Limb (tissue), 2 donors: ENCODE measurements at regions not wholly inside any gene's neighbourhood (a gene's known extent, or its start where the extent isn't known, plus 50 kb on each side); places are given as distances from the start of the nearest gene placed in this dataset.

ENCODE experiments used
- DNase-seq, 2 donors: peaks; one replicate each; pipeline ENCODE4 v3.0.0-alpha.2; 2016; ENCODE audit errors: extremely low spot score in 2 of 2

GRCh38 chr21:24025101-24025500 is 1582.2 kb downstream of the MRPL39 start:
- DNase-seq, result no peak

DNA sequence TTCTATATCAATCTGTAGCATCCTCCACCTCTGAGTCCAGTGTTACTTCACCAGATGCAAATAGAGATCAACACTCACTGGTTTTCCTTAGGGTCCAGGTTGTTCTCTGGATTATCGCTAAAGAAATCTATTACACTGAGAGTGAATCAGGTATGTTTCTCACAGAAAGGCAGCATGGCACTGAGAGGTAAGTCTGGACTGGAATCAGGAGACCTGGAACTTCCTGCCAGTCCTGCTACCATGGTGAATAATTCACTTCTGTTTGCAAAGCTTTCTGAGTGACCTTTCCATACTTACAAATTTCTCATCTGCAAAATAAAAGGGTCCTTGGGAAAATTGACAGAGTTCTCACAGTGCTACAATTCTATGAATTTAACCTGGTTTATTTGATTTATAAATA is 1583.3 kb downstream of the MRPL39 start:
- no peak for DNase-seq

DNA sequence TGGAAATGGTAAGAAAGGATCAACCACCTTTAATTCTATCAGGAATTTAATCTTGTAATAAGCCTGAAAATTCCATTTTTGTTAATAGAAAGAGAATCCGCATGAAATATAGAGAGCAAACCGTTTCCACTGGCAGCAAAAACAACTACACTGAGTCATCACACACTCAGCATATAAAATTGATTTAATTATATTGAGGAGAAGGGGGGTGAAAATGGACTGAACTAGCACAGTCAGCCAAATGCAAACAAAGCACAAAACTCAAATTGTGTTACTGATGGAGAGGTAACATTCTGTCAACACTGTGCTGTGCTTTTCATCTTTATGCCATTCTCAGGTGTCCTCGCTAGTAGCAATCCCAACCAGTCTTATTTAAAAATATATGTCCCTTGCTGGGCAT is 1583.9 kb downstream of the MRPL39 start:
- DNase-seq, result no peak

DNA sequence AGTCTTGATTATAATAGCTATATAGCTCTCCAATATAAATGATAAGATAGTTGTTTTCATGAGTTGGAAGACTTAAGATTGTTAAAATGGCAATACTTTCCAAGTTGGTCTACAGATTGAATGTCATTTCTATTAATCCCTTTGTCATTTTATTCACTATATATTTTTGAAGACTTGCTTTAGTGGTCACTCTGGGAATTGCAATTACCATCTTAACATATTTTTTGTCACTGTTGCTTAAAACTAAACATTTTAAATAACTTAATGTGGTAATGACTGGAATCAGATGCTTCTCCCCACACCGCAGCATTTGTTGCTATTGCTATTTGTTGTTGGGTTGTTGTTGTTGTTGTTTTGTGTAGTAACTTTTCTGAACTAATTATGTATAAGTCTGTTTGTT is 1592.9 kb downstream of the MRPL39 start:
- no peak for DNase-seq

GRCh38 chr21:24011087-24011486 is 1596.2 kb downstream of the MRPL39 start:
- no peak for DNase-seq

DNA sequence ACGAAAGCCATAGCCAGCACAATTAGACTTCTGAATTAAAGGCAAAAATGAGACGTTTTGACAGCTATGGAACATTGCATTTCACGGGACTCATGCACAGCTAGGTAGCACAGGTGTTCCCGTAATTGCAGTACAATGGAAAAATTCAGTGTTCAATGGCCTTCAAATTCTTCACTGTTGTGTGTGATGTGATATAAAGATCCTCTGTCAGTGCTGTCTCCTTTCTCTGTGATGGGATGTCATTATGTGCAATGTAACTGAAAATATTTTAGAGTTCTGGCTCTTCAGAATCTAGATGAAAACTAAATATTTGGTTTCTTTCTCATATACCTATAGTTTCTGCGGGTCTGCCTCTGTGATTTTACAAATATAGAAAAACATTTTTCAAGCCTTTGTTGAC is 1599.7 kb downstream of the MRPL39 start:
- DNase-seq, result no peak

DNA sequence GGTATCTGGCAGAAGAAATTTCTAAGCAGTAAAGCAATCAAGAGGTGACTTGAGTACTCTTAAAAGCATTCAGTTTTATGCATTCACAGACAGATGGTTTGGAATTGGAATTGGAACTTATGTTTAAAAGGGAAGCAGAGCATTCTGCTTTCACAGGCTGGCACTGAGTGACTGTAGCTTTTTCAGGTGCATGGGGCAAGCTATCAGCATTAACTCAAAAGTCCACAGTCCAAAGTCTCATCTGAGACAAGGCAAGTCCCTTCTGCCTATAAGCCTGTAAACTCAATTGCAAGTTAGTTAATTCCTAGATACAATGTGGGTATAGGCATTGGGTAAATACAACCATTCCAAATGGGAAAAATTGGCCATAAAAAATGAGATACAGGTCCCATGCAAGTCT is 1620.3 kb downstream of the MRPL39 start:
- DNase-seq, result no peak

GRCh38 chr21:23986214-23986613 is 1621.1 kb downstream of the MRPL39 start:
- no peak for DNase-seq

- DNase-seq, result no peak
Measured at GRCh38 chr21:23982546-23982945, 1624.7 kb downstream of the MRPL39 start.

DNA sequence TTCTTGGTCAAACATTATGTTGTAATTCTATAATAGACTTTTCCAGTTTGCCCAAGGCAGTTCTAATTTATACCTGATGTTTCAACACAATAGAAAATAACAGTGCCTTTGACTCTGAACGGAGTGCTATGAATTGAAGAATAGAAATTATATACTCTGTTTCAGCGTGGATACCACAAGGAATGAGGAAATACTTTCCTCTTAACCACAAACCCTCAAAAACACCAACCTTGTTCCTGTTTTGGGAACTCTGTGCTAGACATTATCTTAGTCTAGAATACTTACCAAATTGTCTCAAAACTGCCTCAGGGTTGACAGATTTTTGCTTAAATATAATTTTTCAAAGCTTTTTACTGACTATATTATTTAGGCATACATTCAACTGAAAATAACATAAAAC is 1629.3 kb downstream of the MRPL39 start:
- DNase-seq, result no peak

DNA sequence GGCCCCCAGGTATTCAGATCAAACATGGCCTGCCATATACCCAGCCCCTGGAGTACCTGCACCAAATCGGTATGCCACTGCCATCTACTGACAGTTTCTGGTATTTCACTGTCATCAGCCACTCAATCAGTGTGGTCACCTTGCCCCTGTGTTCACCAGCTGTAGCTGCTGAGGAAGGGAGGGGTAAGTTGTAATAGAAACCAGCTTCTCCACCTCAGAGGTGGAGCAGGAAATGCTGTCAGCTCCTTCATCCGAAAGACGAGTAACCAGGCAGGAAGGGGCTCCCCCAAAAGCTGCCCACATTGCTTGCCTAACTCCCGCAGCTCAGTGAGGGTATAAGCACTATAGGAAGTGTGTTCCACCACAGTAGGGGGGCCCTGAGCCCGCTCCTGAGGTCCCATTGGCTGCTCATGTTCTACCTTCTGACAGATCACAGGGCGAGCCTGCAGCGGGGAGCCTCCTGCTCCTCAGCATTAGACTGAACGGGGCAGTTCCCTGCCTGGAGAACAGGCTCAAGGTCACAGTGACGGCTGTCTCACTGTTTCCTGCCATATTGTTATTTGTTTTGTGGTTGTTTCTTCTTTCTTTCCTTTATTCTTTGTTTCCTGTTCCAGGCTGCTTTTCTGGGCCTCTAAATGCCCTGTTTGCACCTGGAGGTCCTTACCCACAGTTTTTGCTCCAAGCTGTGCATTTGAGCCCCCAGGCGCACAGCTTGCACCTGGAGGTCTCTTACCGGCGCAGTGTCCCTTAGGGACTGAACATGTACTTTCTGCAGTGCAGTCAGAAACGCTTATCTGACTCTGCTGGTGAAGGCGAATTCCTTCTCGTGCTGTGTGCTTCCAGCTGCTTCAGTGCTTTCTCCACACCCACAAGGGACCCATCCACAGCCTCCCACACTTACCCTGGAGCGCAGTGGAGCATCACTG is 1638.3 kb downstream of the MRPL39 start:
- DNase-seq, result no peak

- DNase-seq, result no peak
Measured at GRCh38 chr21:23968008-23968407, 1639.3 kb downstream of the MRPL39 start.

DNA sequence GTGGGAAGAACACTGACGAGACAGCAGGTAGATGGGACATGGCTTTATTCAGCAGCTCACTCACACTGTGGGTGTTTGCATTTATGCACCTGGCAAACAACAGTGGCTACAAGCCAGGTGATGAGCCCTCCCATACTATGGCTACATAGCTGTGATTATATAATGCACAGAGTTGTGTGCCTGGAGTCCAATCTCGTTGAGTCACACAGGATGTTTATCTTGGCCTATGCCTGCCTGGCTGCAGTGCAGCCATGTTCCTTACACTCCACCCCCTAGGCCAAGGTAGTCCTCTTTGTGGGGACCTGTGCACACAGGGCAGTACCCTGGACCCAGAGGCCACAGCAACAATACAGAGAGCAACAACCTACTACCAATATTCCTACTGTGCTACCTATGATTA is 1643.8 kb downstream of the MRPL39 start:
- DNase-seq, result no peak

- DNase-seq, result no peak
Measured at GRCh38 chr21:23960769-23961168, 1646.5 kb downstream of the MRPL39 start.

GRCh38 chr21:23955135-23955843 is 1652.0 kb downstream of the MRPL39 start:
- no peak for DNase-seq

DNA sequence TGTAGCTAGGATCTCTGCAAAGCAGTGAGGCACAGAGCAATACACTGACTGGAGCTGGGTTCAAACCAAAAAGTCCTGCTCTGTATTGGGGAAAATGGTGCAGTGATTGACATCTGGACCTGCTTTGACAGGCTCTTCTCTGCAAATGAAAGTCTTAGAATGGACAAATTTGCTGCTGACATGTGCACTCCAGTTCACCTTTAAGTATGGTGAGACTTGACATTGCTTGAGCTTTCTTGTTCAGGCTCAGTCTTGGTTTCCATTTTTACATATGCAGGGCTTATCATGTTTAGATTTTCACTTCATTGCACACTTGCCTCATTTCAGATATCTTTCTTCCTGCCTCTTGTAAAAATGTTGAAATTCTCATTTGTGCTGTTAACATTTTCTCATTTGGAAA is 1655.0 kb downstream of the MRPL39 start:
- no peak for DNase-seq

DNA sequence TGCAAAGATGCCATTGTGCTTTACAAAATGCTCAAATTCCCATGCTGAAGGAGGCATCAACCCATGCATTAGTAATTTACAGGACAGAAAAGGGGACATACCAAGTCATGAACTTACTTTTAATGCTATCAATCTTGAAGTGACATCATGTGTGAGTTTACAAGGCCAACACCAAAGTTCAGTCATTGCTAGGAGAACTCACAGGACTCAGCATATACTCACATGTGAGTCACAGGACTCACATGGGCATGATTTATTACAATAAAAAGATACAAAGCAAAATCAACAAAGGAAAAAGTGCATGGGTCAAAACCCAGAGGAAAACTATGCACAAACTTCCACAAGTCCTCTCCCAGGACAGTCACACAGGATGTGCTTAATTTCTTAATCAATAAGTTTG is 1656.0 kb downstream of the MRPL39 start:
- DNase-seq, result no peak

DNA sequence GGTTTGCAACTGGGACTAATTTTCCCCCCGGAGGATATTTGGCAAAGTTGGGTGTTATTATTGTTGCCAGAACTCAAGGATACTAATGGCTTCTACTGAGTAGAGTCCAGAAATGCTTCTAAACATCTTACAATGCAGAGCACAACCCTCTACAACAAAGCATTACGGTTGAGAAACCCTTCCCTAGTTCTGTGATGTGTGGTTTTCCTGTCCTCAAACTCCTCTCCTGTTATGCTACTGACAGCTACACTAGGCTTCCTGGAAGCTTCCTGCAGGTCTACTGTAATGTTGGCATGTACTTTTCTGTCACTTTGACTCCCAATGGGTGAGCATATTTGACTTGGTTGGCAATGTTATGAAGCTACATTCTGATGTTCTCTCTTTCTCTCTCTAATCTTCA is 1656.9 kb downstream of the MRPL39 start:
- no peak for DNase-seq

DNA sequence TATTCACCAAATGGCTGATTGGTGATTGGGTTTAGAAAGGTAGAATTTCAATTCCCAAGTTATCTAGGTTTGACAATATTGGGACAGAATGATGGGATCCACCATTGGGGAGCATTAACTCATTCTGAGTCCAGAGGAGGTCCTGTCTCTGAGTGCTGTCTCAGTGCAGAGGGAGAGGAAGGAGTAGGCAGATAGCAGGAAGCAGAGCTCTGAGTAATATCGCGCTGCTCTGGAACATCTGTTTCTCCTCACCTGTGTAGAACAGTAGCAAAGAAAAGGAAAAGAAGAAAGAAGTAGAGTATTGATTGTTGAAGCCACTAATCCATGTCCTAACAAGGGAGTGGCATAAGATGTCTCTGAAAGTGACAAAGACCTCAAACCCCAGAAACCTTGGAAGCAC is 1657.8 kb downstream of the MRPL39 start:
- DNase-seq, result no peak

DNA sequence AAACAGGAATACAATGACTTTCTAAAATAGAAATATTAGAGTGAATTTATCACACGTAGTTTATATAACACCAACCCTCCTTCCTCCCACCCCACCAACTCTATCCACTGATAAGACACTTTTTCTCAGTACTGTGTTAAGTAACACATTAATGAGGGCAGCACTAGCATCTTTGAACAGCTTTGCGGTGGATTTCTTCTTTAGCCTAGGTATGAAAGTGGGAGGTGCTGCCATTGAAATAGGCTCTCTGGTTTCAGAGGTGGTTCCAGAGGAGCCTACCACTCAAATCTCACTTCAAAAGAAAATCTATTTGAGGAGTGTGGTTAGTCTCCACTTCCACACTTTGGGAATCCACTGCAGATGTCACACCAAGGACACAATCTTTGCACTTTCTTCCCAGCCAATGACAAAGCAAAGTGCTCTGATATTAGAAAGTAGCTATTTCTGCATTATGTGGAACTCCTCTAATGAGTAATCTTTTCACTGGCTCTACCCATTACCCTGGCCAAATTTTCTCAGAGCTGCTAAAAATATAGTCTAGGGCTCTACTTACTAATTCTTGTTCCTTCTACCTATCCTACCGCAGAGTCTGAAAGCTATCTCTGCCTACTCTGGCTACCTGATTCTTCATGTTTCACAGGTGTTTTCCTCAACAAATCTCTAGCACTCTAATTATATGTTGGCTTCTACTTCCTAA is 1667.8 kb downstream of the MRPL39 start:
- no peak for DNase-seq

- no peak for DNase-seq
Measured at GRCh38 chr21:23936991-23937390, 1670.3 kb downstream of the MRPL39 start.

DNA sequence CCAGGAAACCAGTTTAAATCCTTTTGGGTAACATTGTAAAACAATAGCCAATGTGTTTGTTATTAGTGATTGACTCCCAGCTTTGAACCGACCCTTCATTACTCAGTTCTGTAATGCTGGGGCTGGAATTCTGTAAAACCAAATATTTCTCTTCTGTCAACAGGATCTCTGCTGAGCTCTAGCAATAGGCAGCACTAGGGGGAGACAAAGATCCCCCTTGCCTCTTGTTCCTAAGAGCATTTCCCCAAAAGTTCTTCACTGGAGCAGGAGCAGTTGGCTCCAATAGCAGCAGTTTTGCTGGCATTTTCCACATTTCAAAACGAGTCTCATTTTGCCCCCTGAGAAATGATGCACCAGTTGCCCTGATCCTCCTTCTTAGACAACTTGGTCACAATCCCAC is 1671.1 kb downstream of the MRPL39 start:
- no peak for DNase-seq
